Glomerular endothelial cell (primary cell): ENCODE measurements at regions not wholly inside any gene's neighbourhood (a gene's known extent, or its start where the extent isn't known, plus 50 kb on each side); places are given as distances from the start of the nearest gene placed in this dataset.
A peak's percentile ranks its signal among the peaks of the same experiment; 100 is the strongest.
"Not testable (repeated sequence)": the region's sequence is repeated elsewhere in the genome, so short reads cannot be mapped to it uniquely, and the experiment has no call there.

ENCODE experiments used
- DNase-seq: peaks from one replicate; pipeline ENCODE4 v3.0.0-alpha.2; 2011; ENCODE audit warnings: low read depth, low spot score; ENCODE audit errors: extremely low read depth

- DNase-seq: no peak
Measured at GRCh38 chr11:88061111-88061510, 114.1 kb downstream of the RAB38 start.

GRCh38 chr11:88059326-88059725 is 115.9 kb downstream of the RAB38 start:
- DNase-seq: no peak

GRCh38 chr11:88051396-88051795 is 123.8 kb downstream of the RAB38 start:
- peak; percentile 29 for DNase-seq

GRCh38 chr11:88050247-88050646 is 125.0 kb downstream of the RAB38 start:
- DNase-seq: no peak

GRCh38 chr11:88045288-88045687 is 130.0 kb downstream of the RAB38 start:
- DNase-seq: not testable (repeated sequence)

- DNase-seq: not testable (repeated sequence)
Measured at GRCh38 chr11:88044658-88045057, 130.6 kb downstream of the RAB38 start.

GRCh38 chr11:88043149-88043548 is 132.1 kb downstream of the RAB38 start:
- no peak for DNase-seq

- DNase-seq: no peak
Measured at GRCh38 chr11:88042647-88043046, 132.6 kb downstream of the RAB38 start.

GRCh38 chr11:88042238-88042637 is 133.0 kb downstream of the RAB38 start:
- DNase-seq: no peak

- no peak for DNase-seq
Measured at GRCh38 chr11:88041679-88042078, 133.6 kb downstream of the RAB38 start.

GRCh38 chr11:88040148-88040496 is 135.1 kb downstream of the RAB38 start:
- no peak for DNase-seq

GRCh38 chr11:88039476-88040147 is 135.6 kb downstream of the RAB38 start:
- no peak for DNase-seq

GRCh38 chr11:88038063-88038462 is 137.2 kb downstream of the RAB38 start:
- no peak for DNase-seq

GRCh38 chr11:88036701-88037100 is 138.5 kb downstream of the RAB38 start:
- no peak for DNase-seq

- DNase-seq: no peak
Measured at GRCh38 chr11:88035271-88035670, 140.0 kb downstream of the RAB38 start.

- DNase-seq: no peak
Measured at GRCh38 chr11:88017666-88018065, 157.6 kb downstream of the RAB38 start.

- DNase-seq: peak; percentile 75
Measured at GRCh38 chr11:88016392-88017170, 158.7 kb downstream of the RAB38 start.

- DNase-seq: no peak
Measured at GRCh38 chr11:88015170-88015569, 160.1 kb downstream of the RAB38 start.

- no peak for DNase-seq
Measured at GRCh38 chr11:88013508-88014065, 161.7 kb downstream of the RAB38 start.

- DNase-seq: no peak
Measured at GRCh38 chr11:88012456-88012855, 162.8 kb downstream of the RAB38 start.

GRCh38 chr11:87976009-87976408 is 199.2 kb downstream of the RAB38 start:
- no peak for DNase-seq

GRCh38 chr11:87974797-87975196 is 200.4 kb downstream of the RAB38 start:
- DNase-seq: no peak
